ENCODE measurements at regions not wholly inside any gene's neighbourhood (a gene's known extent, or its start where the extent isn't known, plus 50 kb on each side); places are given as distances from the start of the nearest gene placed in this dataset.
"Not testable (repeated sequence)": the region's sequence is repeated elsewhere in the genome, so short reads cannot be mapped to it uniquely, and the experiment has no call there.

GRCh38 chr18:70397259-70397925 is 108.5 kb downstream of the SOCS6 start:
- no peak for DNase-seq

- DNase-seq: not testable (repeated sequence)
These were observed 106.9 kb downstream of the SOCS6 start for GRCh38 chr18:70395771-70396170.

- no peak for DNase-seq
These were observed 105.8 kb downstream of the SOCS6 start for GRCh38 chr18:70394672-70395071.

GRCh38 chr18:70390371-70391090 is 101.7 kb downstream of the SOCS6 start:
- no peak for DNase-seq

- DNase-seq: not testable (repeated sequence)
These were observed 100.2 kb downstream of the SOCS6 start for GRCh38 chr18:70389036-70389435.

- no peak for DNase-seq
These were observed 98.2 kb downstream of the SOCS6 start for GRCh38 chr18:70387027-70387426.

- no peak for DNase-seq
These were observed 97.7 kb downstream of the SOCS6 start for GRCh38 chr18:70386582-70386981.

- DNase-seq: no peak
These were observed 96.6 kb downstream of the SOCS6 start for GRCh38 chr18:70385474-70385873.

GRCh38 chr18:70384181-70384790 is 95.4 kb downstream of the SOCS6 start:
- DNase-seq: no peak

- DNase-seq: no peak
These were observed 94.3 kb downstream of the SOCS6 start for GRCh38 chr18:70382992-70383717.

- peak; percentile 70 for DNase-seq
These were observed 93.2 kb downstream of the SOCS6 start for GRCh38 chr18:70382017-70382416.

GRCh38 chr18:70380915-70381896 is 92.4 kb downstream of the SOCS6 start:
- DNase-seq: peak; percentile 98
